ENCODE measurements at regions not wholly inside any gene's neighbourhood (a gene's known extent, or its start where the extent isn't known, plus 50 kb on each side); places are given as distances from the start of the nearest gene placed in this dataset.

- POLR2A ChIA-PET = no interaction called here
- TF ChIP-seq ZNF626 (tag by site-specific recombination; IDR thresholded peaks at IDR 0.05) = no peak
- no peak for TF ChIP-seq ZNF202 (tag by site-specific recombination; IDR thresholded peaks at IDR 0.05; ENCODE audit: borderline replicate concordance)
- TF ChIP-seq ZNF623 (tag by site-specific recombination; IDR thresholded peaks at IDR 0.05) = no peak
- no peak for TF ChIP-seq ZNF654 (tag by site-specific recombination; IDR thresholded peaks at IDR 0.05; ENCODE audit: low read depth)
- no peak for TF ChIP-seq ZBTB8A (tag by site-specific recombination; IDR thresholded peaks at IDR 0.05)
- no peak for TF ChIP-seq ZSCAN4 (tag by site-specific recombination; IDR thresholded peaks at IDR 0.05)
- TF ChIP-seq MYNN (tag by site-specific recombination; IDR thresholded peaks at IDR 0.05; ENCODE audit: borderline replicate concordance) = no peak
- TF ChIP-seq ZNF544 (tag by site-specific recombination; IDR thresholded peaks at IDR 0.05) = no peak
- TF ChIP-seq ZNF37A (tag by site-specific recombination; IDR thresholded peaks at IDR 0.05) = no peak
- no peaks in the 10 kb centered on the region for H3K4me1 ChIP-seq (ENCODE audit: control insufficient read depth, insufficient read depth, low read length)
- H3K27ac ChIP-seq (ENCODE audit: extremely low read depth, low read depth, low read length) = no peak overlapping the region
- H3K36me3 ChIP-seq (ENCODE audit: control insufficient read depth in 2 of 2, insufficient read depth in 1 of 2, low read length in 2 of 2) = no peaks in the 10 kb centered on the region
- no peak overlapping the region for H3K4me3 ChIP-seq (ENCODE audit: low read depth, low read length)
- CTCF ChIA-PET = no interaction called here
- H3K9me3 ChIP-seq (ENCODE audit: control insufficient read depth, insufficient read depth, low read depth, low read length) = no peaks in the 10 kb centered on the region
Observed at GRCh38 chr5:5800801-5801761, 378.6 kb downstream of the ICE1 start.

GRCh38 chr5:5799826-5800225 lies 377.3 kb downstream of the ICE1 start:
- no peaks in the 10 kb centered on the region for H3K4me1 ChIP-seq (ENCODE audit: control insufficient read depth, insufficient read depth, low read length)
- ChIA-PET CTCF (interaction anchor here (0.6 kb wide), 1 partner anchor 1973 kb away, joined by 7 read pairs; no protein-coding TSS in a partner anchor), POLR2A (no interaction called here)
- no peak overlapping the region for H3K4me3 ChIP-seq (ENCODE audit: low read depth, low read length)
- TF ChIP-seq ZNF645 (tag by site-specific recombination; IDR thresholded peaks at IDR 0.05) (no peak), ZNF18 (tag by site-specific recombination; IDR thresholded peaks at IDR 0.05) (no peak), ZBTB8A (tag by site-specific recombination; IDR thresholded peaks at IDR 0.05) (no peak), PATZ1 (tag by site-specific recombination; IDR thresholded peaks at IDR 0.05) (no peak), ZNF664 (tag by site-specific recombination; IDR thresholded peaks at IDR 0.05) (no peak), ZNF133 (tag by site-specific recombination; IDR thresholded peaks at IDR 0.05) (no peak), ZNF138 (tag by site-specific recombination; IDR thresholded peaks at IDR 0.05; ENCODE audit: borderline replicate concordance) (no peak), BCL11B (tag by site-specific recombination; IDR thresholded peaks at IDR 0.05; ENCODE audit: low read depth) (no peak), ZNF677 (tag by site-specific recombination; IDR thresholded peaks at IDR 0.05) (no peak), ZEB2 (tag by site-specific recombination; IDR thresholded peaks at IDR 0.05) (no peak), ZNF654 (tag by site-specific recombination; IDR thresholded peaks at IDR 0.05; ENCODE audit: low read depth) (no peak), ZNF426 (tag by site-specific recombination; IDR thresholded peaks at IDR 0.05) (no peak), TCF7L2 (IDR thresholded peaks at IDR 0.05; ENCODE audit: borderline replicate concordance, low read depth, low read length) (no peak), OVOL3 (tag by site-specific recombination; IDR thresholded peaks at IDR 0.05) (no peak), ZNF266 (tag by site-specific recombination; IDR thresholded peaks at IDR 0.05; ENCODE audit: low read depth) (no peak), ZNF184 (tag by site-specific recombination; IDR thresholded peaks at IDR 0.05) (no peak), ZNF404 (tag by site-specific recombination; IDR thresholded peaks at IDR 0.05) (no peak)
- no peaks in the 10 kb centered on the region for H3K9me3 ChIP-seq (ENCODE audit: control insufficient read depth, insufficient read depth, low read depth, low read length)
- no peak overlapping the region for H3K27ac ChIP-seq (ENCODE audit: extremely low read depth, low read depth, low read length)
- no peaks in the 10 kb centered on the region for H3K36me3 ChIP-seq (ENCODE audit: control insufficient read depth in 2 of 2, insufficient read depth in 1 of 2, low read length in 2 of 2)
